Neural cell (in vitro differentiated cells): ENCODE measurements at regions not wholly inside any gene's neighbourhood (a gene's known extent, or its start where the extent isn't known, plus 50 kb on each side); places are given as distances from the start of the nearest gene placed in this dataset.

Experiments used
- H2AFZ ChIP-seq: fragments of 200-600, 300-800 bp; sonication (generic), shearing (Covaris generic); 2 replicates; pipeline ENCODE4 v1.6.0; 2014; ENCODE audit warnings: low read depth, mild to moderate bottlenecking, antibody characterized with exemption, low read length, moderate library complexity
- H3F3A ChIP-seq: fragments of 200-600 bp; shearing (Covaris generic); 2 replicates; pipeline ENCODE4 v1.6.1; 2016; ENCODE audit warnings: mild to moderate bottlenecking, moderate library complexity, mixed read lengths, antibody characterized with exemption, low read length; ENCODE audit not compliant: insufficient read depth, poor library complexity, severe bottlenecking
- H3K27ac ChIP-seq: fragments of 200-600, 300-800 bp; sonication (generic), shearing (Covaris generic); 2 replicates; pipeline ENCODE4 v1.5.1; 2014; ENCODE audit warnings: mild to moderate bottlenecking, low read length, moderate library complexity
- H3K27me3 ChIP-seq: fragments of 300-800, 200-600 bp; sonication (generic), shearing (Covaris generic); 2 replicates; pipeline ENCODE4 v1.6.0; 2014; ENCODE audit warnings: mild to moderate bottlenecking, low read depth, low read length, moderate library complexity; ENCODE audit not compliant: insufficient read depth
- H3K36me3 ChIP-seq: fragments of 300-800, 200-600 bp; sonication (generic), shearing (Covaris generic); 2 replicates; pipeline ENCODE4 v1.5.1; 2014; ENCODE audit warnings: mild to moderate bottlenecking, antibody characterized with exemption, low read length, moderate library complexity; ENCODE audit not compliant: insufficient read depth
- H3K4me2 ChIP-seq: fragments of 300-800, 200-600 bp; sonication (generic), shearing (Covaris generic); 2 replicates; pipeline ENCODE4 v1.6.0; 2014; ENCODE audit warnings: mild to moderate bottlenecking, low read length
- H3K4me3 ChIP-seq: fragments of 300-800, 200-600 bp; sonication (generic), shearing (Covaris generic); 2 replicates; pipeline ENCODE4 v1.5.1; 2014; ENCODE audit warnings: mild to moderate bottlenecking, low read length, moderate library complexity
- H3K79me2 ChIP-seq: fragments of 200-600 bp; shearing (Covaris generic); replicated peaks from 2 replicates; pipeline ENCODE4 v1.6.0; 2014; ENCODE audit warnings: mild to moderate bottlenecking, low read length, moderate library complexity; ENCODE audit not compliant: insufficient read depth
- H3K9ac ChIP-seq: fragments of 300-800, 200-600 bp; sonication (generic), shearing (Covaris generic); 2 replicates; pipeline ENCODE4 v1.6.1; 2016; ENCODE audit warnings: mild to moderate bottlenecking, low read length, mixed read lengths
- H3K9me2 ChIP-seq: fragments of 200-600 bp; shearing (Covaris generic); 2 replicates; pipeline ENCODE4 v1.6.1; 2016; ENCODE audit warnings: mild to moderate bottlenecking, low read length, mixed read lengths; ENCODE audit not compliant: insufficient read depth
- H3K9me3 ChIP-seq: fragments of 200-600, 300-800 bp; sonication (generic), shearing (Covaris generic); 2 replicates; pipeline ENCODE4 v1.6.1; 2016; ENCODE audit warnings: mild to moderate bottlenecking, mixed run types, low read length, moderate library complexity, mixed read lengths
- H4K20me1 ChIP-seq: fragments of 200-600 bp; shearing (Covaris generic); 2 replicates; pipeline ENCODE4 v1.6.1; 2016; ENCODE audit warnings: mild to moderate bottlenecking, mixed run types; ENCODE audit not compliant: insufficient read depth
- EP300 ChIP-seq: fragments of 450-650 bp; conservative IDR thresholded peaks from 2 replicates; pipeline ENCODE4 v1.6.1; 2014; ENCODE audit warnings: antibody characterized with exemption, mild to moderate bottlenecking, moderate library complexity; ENCODE audit not compliant: poor library complexity, severe bottlenecking
- EZH2 ChIP-seq: fragments of 200-600, 300-800 bp; shearing (Covaris generic), sonication (generic); IDR thresholded peaks from 2 replicates; pipeline ENCODE4 v1.6.1; 2014; ENCODE audit warnings: antibody characterized with exemption, low read length, borderline replicate concordance, mild to moderate bottlenecking; ENCODE audit not compliant: insufficient read depth, poor library complexity, severe bottlenecking
- MXI1 ChIP-seq: fragments of 450-650 bp; conservative IDR thresholded peaks from 2 replicates; pipeline ENCODE4 v1.6.1; 2014; ENCODE audit warnings: antibody characterized with exemption, mild to moderate bottlenecking; ENCODE audit not compliant: poor library complexity, severe bottlenecking
- POLR2AphosphoS5 ChIP-seq: IDR thresholded peaks from 2 replicates; pipeline ENCODE4 v1.6.1; 2012
- RAD21 ChIP-seq: fragments of 450-650 bp; conservative IDR thresholded peaks from 2 replicates; pipeline ENCODE4 v1.6.1; 2014; ENCODE audit warnings: antibody characterized with exemption, mild to moderate bottlenecking, moderate library complexity
- SMC3 ChIP-seq: fragments of 450-650 bp; conservative IDR thresholded peaks from 2 replicates; pipeline ENCODE4 v1.6.1; 2014; ENCODE audit warnings: antibody characterized with exemption, mild to moderate bottlenecking, moderate library complexity; ENCODE audit not compliant: poor library complexity
- TAF1 ChIP-seq: IDR thresholded peaks from 2 replicates; pipeline ENCODE4 v1.6.1; 2012; ENCODE audit warnings: low read depth
- TF ChIP-seq, protein P1 (sequence below): fragments of 450-650 bp; IDR thresholded peaks from 2 replicates; pipeline ENCODE4 v1.5.1; 2014; ENCODE audit warnings: antibody characterized with exemption, mild to moderate bottlenecking, moderate library complexity; ENCODE audit not compliant: poor library complexity, severe bottlenecking
- TF ChIP-seq, protein P2 (sequence below): IDR thresholded peaks from 2 replicates; pipeline ENCODE4 v1.6.1; 2012; ENCODE audit warnings: borderline replicate concordance

- no peaks in the 10 kb centered on the region for H3K9me2 ChIP-seq
- TF ChIP-seq TAF1, result no peak
- TF ChIP-seq RAD21, result no peak
- TF ChIP-seq EZH2, result no peak
- no peak for TF ChIP-seq SMC3
- TF ChIP-seq, protein P1, sequence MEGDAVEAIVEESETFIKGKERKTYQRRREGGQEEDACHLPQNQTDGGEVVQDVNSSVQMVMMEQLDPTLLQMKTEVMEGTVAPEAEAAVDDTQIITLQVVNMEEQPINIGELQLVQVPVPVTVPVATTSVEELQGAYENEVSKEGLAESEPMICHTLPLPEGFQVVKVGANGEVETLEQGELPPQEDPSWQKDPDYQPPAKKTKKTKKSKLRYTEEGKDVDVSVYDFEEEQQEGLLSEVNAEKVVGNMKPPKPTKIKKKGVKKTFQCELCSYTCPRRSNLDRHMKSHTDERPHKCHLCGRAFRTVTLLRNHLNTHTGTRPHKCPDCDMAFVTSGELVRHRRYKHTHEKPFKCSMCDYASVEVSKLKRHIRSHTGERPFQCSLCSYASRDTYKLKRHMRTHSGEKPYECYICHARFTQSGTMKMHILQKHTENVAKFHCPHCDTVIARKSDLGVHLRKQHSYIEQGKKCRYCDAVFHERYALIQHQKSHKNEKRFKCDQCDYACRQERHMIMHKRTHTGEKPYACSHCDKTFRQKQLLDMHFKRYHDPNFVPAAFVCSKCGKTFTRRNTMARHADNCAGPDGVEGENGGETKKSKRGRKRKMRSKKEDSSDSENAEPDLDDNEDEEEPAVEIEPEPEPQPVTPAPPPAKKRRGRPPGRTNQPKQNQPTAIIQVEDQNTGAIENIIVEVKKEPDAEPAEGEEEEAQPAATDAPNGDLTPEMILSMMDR, result no peak
- no peak for TF ChIP-seq POLR2AphosphoS5
- TF ChIP-seq, protein P2, sequence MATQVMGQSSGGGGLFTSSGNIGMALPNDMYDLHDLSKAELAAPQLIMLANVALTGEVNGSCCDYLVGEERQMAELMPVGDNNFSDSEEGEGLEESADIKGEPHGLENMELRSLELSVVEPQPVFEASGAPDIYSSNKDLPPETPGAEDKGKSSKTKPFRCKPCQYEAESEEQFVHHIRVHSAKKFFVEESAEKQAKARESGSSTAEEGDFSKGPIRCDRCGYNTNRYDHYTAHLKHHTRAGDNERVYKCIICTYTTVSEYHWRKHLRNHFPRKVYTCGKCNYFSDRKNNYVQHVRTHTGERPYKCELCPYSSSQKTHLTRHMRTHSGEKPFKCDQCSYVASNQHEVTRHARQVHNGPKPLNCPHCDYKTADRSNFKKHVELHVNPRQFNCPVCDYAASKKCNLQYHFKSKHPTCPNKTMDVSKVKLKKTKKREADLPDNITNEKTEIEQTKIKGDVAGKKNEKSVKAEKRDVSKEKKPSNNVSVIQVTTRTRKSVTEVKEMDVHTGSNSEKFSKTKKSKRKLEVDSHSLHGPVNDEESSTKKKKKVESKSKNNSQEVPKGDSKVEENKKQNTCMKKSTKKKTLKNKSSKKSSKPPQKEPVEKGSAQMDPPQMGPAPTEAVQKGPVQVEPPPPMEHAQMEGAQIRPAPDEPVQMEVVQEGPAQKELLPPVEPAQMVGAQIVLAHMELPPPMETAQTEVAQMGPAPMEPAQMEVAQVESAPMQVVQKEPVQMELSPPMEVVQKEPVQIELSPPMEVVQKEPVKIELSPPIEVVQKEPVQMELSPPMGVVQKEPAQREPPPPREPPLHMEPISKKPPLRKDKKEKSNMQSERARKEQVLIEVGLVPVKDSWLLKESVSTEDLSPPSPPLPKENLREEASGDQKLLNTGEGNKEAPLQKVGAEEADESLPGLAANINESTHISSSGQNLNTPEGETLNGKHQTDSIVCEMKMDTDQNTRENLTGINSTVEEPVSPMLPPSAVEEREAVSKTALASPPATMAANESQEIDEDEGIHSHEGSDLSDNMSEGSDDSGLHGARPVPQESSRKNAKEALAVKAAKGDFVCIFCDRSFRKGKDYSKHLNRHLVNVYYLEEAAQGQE, result no peak
- TF ChIP-seq EP300, result no peak
- TF ChIP-seq MXI1, result no peak
These were observed 628.4 kb downstream of the HINT1 start for GRCh38 chr5:130536691-130537090.

DNA sequence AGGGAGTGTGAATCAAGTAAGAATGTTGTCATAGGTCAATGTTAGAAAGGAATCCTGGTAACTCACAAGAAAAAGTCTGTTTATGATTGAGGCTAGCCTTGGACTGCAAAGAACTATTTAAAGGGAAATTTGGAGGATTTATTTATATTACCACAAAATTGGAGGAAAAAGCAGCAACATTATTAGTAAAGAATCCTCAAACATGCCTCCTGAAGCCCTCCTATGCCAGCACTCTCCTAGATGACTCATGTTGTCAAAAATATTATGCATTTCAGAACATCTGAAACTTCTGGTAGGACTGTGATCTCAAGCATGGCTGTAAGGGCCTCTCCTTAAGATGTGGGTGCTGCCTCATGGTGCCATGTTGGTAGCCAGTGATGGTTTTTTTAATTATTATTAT lies 628.5 kb downstream of the CHSY3 start:
- TF ChIP-seq EZH2 (no peak), POLR2AphosphoS5 (no peak), MXI1 (no peak), SMC3 (no peak), TAF1 (no peak), EP300 (no peak), RAD21 (no peak)
- TF ChIP-seq, protein P2, result no peak
- TF ChIP-seq, protein P1, result no peak
- no peaks in the 10 kb centered on the region for H3K9me2 ChIP-seq
- H2AFZ ChIP-seq, result no peak overlapping the region
- no peaks in the 10 kb centered on the region for H3K36me3 ChIP-seq
- no peaks in the 10 kb centered on the region for H3K9me3 ChIP-seq
- H3K4me3 ChIP-seq, result no peak overlapping the region
- no peak overlapping the region for H3K27ac ChIP-seq
- no peak overlapping the region for H3K9ac ChIP-seq
- H3K27me3 ChIP-seq, result no peaks in the 10 kb centered on the region
- no peaks in the 10 kb centered on the region for H3K79me2 ChIP-seq
- H4K20me1 ChIP-seq, result no peaks in the 10 kb centered on the region
- no peaks in the 10 kb centered on the region for H3F3A ChIP-seq
- H3K4me2 ChIP-seq, result no peak overlapping the region

More at GRCh38 chr5:130536691-130537090, 628.4 kb downstream of the HINT1 start:
- Histone ChIP-seq H4K20me1 (no peaks in the 10 kb centered on the region), H3K4me2 (no peak overlapping the region), H3K9ac (no peak overlapping the region), H3K27ac (no peak overlapping the region), H3F3A (no peaks in the 10 kb centered on the region), H3K36me3 (no peaks in the 10 kb centered on the region), H2AFZ (no peak overlapping the region), H3K79me2 (no peaks in the 10 kb centered on the region), H3K9me3 (no peaks in the 10 kb centered on the region), H3K4me3 (no peak overlapping the region), H3K27me3 (no peaks in the 10 kb centered on the region)
